HG03139 (cell line): ENCODE measurements at regions not wholly inside any gene's neighbourhood (a gene's known extent, or its start where the extent isn't known, plus 50 kb on each side); places are given as distances from the start of the nearest gene placed in this dataset.

Experiments used
- ATAC-seq: cut with Tn5 transposase; IDR thresholded peaks from one replicate; pipeline ENCODE4 v1.9.1; 2021; ENCODE audit not compliant: unreplicated experiment

GRCh38 chr5:138626333-138626944, 51.2 kb upstream of the HSPA9 start:
- ATAC-seq = no peak

- no peak for ATAC-seq
Observed at GRCh38 chr5:138625134-138625533, 49.9 kb upstream of the HSPA9 start.
